ENCODE measurements at regions not wholly inside any gene's neighbourhood (a gene's known extent, or its start where the extent isn't known, plus 50 kb on each side); places are given as distances from the start of the nearest gene placed in this dataset.
"Not testable (repeated sequence)": the region's sequence is repeated elsewhere in the genome, so short reads cannot be mapped to it uniquely, and the experiment has no call there.

DNA sequence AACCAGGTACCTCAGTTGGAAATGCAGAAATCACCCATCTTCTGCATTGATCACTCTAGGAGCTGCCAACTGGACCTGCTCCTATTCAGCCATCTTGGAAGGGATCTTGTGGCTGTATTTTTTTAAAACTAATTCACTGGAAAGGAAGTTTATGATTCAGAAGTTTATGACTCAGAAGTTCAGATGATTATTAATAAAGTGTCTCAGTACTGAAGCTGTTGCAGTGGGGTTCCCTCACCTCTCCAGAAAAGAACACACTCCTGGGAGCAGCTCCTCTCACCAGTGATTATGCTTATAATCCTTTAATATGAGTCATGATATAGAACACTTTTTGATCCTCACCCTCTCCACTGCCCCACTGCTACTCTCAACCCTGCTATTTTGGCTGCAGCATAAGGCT is 291.2 kb upstream of the HS3ST5 start:
- DNase-seq (ENCODE audit: low read depth), result no peak
- TF ChIP-seq, protein P1, sequence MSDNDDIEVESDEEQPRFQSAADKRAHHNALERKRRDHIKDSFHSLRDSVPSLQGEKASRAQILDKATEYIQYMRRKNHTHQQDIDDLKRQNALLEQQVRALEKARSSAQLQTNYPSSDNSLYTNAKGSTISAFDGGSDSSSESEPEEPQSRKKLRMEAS (IDR thresholded peaks at IDR 0.05; ENCODE audit: low read depth, low read length), result no peak
- TF ChIP-seq, protein P2, sequence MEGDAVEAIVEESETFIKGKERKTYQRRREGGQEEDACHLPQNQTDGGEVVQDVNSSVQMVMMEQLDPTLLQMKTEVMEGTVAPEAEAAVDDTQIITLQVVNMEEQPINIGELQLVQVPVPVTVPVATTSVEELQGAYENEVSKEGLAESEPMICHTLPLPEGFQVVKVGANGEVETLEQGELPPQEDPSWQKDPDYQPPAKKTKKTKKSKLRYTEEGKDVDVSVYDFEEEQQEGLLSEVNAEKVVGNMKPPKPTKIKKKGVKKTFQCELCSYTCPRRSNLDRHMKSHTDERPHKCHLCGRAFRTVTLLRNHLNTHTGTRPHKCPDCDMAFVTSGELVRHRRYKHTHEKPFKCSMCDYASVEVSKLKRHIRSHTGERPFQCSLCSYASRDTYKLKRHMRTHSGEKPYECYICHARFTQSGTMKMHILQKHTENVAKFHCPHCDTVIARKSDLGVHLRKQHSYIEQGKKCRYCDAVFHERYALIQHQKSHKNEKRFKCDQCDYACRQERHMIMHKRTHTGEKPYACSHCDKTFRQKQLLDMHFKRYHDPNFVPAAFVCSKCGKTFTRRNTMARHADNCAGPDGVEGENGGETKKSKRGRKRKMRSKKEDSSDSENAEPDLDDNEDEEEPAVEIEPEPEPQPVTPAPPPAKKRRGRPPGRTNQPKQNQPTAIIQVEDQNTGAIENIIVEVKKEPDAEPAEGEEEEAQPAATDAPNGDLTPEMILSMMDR (IDR thresholded peaks at IDR 0.05; ENCODE audit: low read depth, low read length), result no peak
- no peak for TF ChIP-seq MYC (IDR thresholded peaks at IDR 0.05; ENCODE audit: low read depth, low read length)
- TF ChIP-seq POLR2A (IDR thresholded peaks at IDR 0.05; ENCODE audit: extremely low read depth, insufficient read length), result no peak
- no peak overlapping the region for H3K4me3 ChIP-seq (ENCODE audit: low read depth, low read length)

DNA sequence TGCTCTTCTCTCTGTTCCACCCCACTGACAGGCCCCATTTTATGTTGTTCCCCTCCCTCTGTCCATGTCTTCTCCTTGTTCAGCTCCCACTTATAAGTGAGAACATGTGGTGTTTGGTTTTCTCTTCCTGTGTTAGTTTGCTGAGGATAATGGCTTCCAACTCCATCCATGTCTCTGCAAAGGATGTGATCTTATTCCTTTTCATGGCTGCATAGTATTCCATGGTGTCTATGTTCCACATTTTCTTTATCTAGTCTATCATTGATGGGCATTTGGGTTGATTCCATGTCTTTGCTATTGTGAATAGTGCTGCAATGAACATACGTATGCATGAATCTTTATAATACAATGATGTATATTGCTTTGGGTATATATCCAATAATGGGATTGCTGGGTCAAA is 283.4 kb upstream of the HS3ST5 start:
- DNase-seq (ENCODE audit: low read depth); H3K4me3 ChIP-seq (ENCODE audit: low read depth, low read length): not testable (repeated sequence)

DNA sequence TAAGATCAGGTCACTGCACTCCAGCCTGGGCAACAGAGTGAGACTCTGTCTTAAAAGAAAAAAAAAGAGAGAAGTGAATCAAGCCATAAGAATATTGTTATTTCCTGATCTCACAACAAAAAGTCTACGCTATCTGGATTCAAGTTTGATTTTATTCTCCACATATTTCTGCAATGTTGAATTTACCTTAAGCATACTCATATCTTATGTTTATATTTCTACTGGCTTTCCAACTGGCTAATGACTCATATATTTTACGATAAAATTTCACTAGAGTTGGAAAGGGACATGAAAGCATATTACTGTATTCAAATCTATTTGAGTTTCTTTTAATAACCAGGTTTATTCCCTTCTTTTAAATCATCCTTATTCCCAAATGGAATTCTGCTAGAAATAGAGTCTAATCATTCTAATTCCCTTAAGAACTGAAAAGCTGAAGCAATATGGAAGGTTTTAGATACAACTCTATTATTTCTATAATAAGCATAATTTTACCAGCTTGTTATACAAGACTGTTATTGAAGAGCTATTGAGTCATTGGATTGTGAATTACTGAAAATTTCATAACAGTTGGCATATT is 276.9 kb upstream of the HS3ST5 start:
- TF ChIP-seq POLR2A (IDR thresholded peaks at IDR 0.05; ENCODE audit: extremely low read depth, insufficient read length) (no peak), MYC (IDR thresholded peaks at IDR 0.05; ENCODE audit: low read depth, low read length) (no peak)
- TF ChIP-seq, protein P1 (IDR thresholded peaks at IDR 0.05; ENCODE audit: low read depth, low read length), result no peak
- TF ChIP-seq, protein P2 (IDR thresholded peaks at IDR 0.05; ENCODE audit: low read depth, low read length), result no peak
- no peak for DNase-seq (ENCODE audit: low read depth)
- no peak overlapping the region for H3K4me3 ChIP-seq (ENCODE audit: low read depth, low read length)

DNA sequence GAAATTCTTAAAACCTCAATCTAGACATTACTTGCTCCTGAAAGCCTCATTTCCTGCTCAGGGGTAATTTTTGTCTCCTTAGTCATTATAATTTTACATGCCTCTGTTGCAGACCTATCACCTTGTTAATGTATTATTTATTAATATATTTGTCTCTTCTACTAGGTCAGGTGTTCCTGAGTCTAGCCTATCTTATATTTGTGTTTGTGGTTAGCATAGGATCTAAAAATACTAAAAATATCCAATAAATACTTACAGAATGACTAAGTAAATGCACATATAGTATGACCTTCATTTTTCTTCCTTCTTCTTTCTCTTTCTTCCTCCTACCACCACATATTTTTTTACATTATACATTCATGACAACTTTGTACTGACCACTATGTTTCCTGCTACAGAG is 268.9 kb upstream of the HS3ST5 start:
- TF ChIP-seq, protein P1 (IDR thresholded peaks at IDR 0.05; ENCODE audit: low read depth, low read length), result no peak
- TF ChIP-seq, protein P2 (IDR thresholded peaks at IDR 0.05; ENCODE audit: low read depth, low read length), result no peak
- no peak overlapping the region for H3K4me3 ChIP-seq (ENCODE audit: low read depth, low read length)
- no peak for DNase-seq (ENCODE audit: low read depth)

DNA sequence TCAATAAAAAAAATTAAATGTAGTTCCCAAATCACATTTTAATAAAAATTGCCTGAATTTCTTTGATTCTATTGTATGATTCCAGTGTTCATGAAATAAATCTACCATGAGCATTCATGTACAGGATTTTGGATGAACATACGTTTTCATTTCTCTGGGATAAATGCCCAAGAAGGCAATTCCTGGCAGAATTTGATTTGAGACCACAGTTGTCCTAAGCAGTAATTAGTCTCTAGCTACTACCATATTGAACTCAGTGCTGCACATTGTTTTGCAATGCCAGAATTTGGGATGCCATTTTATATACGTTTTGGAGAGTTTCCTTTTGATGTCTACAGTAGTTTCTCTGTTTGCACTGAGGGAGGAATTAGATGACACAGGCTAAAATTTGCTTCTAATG is 265.3 kb upstream of the HS3ST5 start:
- no peak for DNase-seq (ENCODE audit: low read depth)
- no peak overlapping the region for H3K4me3 ChIP-seq (ENCODE audit: low read depth, low read length)
- no peak for TF ChIP-seq MYC (IDR thresholded peaks at IDR 0.05; ENCODE audit: low read depth, low read length)

DNA sequence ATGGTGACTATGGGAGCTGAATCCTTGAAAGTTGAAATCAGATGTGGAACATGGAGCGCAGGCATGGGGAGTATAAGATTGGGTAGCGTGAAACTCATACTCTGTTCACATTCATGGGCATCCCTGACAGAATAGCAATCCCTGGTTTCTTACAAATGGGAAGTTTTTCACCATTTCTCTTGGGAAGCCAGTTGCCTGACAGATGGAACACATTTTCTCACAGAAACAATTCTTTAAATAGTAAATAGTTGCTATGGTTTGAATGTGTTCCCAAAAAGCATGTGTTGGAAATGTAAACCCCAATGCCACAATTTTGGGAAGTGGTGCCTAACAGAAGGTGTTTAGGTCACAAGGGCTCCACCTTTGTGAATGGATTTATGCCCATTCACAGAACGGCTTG is 262.8 kb upstream of the HS3ST5 start:
- no peak for DNase-seq (ENCODE audit: low read depth)
- no peak overlapping the region for H3K4me3 ChIP-seq (ENCODE audit: low read depth, low read length)
- TF ChIP-seq POLR2A (IDR thresholded peaks at IDR 0.05; ENCODE audit: extremely low read depth, insufficient read length) (no peak), MYC (IDR thresholded peaks at IDR 0.05; ENCODE audit: low read depth, low read length) (no peak)
- TF ChIP-seq, protein P2 (IDR thresholded peaks at IDR 0.05; ENCODE audit: low read depth, low read length), result no peak
- TF ChIP-seq, protein P1 (IDR thresholded peaks at IDR 0.05; ENCODE audit: low read depth, low read length), result no peak

DNA sequence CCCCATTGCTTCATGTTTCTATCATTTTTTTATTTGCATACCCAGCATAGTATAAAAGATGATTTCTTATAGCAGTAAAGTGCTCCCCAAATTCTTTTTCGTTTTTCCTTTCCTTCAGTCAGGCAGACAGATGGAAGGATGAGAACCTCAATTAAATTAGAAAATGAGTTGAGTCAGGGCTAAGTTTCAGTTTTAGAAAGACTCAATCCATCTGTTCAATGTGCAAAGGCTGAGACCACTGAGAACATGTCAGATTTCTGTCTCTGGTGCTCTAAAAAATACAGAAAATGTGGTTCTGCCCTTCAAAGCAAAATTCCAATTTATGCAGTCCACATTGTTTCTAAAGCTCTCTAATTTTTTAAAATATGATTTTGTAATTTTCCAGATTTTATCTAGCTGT is 257.6 kb upstream of the HS3ST5 start:
- no peak overlapping the region for H3K4me3 ChIP-seq (ENCODE audit: low read depth, low read length)
- TF ChIP-seq, protein P1 (IDR thresholded peaks at IDR 0.05; ENCODE audit: low read depth, low read length), result no peak
- no peak for TF ChIP-seq POLR2A (IDR thresholded peaks at IDR 0.05; ENCODE audit: extremely low read depth, insufficient read length)
- TF ChIP-seq MYC (IDR thresholded peaks at IDR 0.05; ENCODE audit: low read depth, low read length), result no peak
- TF ChIP-seq, protein P2 (IDR thresholded peaks at IDR 0.05; ENCODE audit: low read depth, low read length), result no peak
- no peak for DNase-seq (ENCODE audit: low read depth)

All from NB4 (cell line).